ENCODE measurements at regions not wholly inside any gene's neighbourhood (a gene's known extent, or its start where the extent isn't known, plus 50 kb on each side); places are given as distances from the start of the nearest gene placed in this dataset.

DNA sequence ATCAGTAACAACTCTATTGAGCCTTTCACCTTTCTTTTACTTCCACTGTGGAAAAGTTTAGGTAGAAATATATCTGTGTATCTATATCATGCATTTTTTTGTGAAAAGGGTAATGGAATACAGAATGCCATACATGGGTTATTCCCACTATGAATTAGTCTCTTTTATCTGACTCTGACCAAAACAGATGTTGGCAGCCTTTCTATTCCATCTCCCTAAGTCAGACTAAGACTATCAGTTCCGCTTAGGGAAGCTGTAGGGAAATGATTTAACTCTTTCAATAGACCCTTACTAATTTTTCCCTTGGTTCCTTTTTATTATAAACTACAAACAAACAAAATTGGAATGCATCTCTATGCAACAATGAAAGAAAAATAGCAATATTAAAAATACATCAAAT, 92.3 kb upstream of the LEF1 start:
- no peak for DNase-seq

DNA sequence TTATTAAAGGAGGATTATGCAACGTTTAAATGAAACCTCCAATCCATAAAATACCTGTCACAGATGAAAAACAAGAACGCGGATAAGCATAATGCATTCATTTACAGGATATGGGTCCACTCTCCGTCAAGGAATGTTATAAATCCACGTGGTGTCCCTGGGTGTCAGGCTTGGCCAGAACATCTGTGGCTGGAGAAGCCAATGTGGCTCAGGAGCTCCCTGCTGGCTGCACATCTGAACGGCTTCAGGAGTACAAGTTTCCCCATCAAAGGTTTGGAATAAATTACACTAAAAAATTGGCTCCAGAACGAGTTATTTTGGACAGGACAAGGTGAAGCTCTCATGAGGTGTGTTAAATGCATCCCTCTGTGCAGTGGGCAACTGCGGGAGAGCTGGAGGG, 87.8 kb upstream of the LEF1 start:
- no peak for DNase-seq

DNA sequence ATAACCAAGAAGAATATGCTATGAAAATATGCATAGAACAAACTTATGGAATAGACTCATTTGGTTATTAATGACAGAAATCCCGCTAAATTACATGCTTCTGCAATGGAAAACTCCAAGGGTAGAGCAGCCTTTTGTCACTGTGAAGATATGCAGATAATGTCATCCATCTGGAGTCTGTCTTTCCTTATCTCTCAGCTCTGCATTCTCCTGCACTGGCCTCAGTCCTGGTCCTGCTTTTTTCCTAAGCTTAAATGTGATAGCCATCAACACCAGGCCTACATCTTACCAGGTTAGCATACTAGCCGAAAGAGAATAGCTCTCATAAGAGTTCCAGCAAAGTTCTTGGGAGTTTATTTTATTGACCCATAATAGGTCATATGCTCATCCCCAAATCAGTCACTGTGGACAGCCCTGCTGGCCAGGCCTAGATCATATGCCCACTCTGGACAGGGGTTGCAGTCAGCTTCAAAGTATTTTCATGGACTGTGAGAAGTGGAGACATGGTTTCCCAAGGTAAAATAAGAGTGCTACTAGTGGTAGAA, 86.5 kb upstream of the LEF1 start:
- DNase-seq = no peak

DNA sequence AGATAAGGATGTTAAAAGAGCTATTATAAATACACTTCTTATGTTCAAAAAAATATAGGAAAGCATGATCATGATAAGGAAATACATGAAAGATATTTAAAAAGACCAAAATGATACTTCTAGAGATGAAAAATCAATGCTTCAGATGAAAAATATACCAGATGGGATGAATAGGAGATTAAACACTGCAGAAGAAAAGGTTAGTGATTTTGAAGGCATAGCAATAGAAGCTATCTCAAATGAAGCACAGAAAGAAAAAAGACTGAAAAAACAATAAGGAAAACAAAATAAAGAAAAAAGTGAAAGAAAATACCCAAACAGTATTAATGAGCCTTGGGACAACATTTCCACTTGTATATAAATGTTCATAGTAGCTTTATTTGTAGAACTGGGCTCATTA, 80.7 kb upstream of the LEF1 start:
- DNase-seq = no peak

DNA sequence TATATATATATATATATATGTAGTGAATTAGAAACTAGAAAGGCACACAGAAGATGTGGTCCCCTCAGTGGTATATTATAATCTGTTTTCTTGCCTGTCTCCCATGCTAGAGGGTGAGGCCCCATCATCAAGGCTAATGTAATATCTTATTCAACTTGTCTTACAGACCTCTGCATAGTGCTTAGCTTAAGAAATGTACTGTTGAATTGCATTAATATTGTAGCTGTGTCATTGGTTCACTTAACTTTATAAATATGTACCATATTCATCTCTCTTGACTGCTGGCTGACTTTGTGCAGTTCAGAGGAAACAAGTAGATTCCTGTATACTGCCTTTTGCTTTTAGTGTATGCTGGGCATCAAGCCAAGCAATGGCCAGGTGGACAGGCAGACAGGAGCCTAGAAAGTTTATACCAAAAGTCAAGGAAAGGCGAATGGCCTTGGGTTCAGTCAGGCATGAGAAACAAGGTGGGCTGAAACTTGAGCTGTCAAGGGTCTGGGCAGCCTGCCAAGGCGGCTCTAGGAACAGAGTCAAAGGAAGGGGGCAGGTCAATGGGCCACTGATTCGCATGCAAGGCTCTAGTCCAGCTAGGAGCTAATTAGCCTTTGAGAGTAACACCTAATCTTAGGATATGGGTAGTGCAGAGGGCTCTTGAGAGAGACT, 78.8 kb upstream of the LEF1 start:
- peak; percentile 76 for DNase-seq

DNA sequence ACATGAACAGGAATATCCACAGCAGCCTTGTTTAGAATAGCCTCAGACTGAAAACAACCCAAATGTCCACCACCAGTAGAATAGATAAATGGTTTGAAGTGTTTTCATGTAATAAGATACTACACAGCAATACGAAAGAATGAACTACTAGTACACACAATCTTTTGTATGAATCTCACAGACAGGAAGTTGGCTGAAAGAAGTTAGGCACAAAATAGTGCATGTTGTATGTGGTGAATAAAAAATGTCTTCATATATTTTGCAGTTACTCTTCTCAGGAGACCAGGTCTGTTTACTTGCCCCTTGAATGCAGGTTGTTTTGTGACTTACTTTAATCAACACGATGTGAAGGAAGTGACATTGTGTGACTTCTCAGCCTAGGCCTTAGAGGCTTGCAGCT, 75.9 kb upstream of the LEF1 start:
- DNase-seq = no peak

DNA sequence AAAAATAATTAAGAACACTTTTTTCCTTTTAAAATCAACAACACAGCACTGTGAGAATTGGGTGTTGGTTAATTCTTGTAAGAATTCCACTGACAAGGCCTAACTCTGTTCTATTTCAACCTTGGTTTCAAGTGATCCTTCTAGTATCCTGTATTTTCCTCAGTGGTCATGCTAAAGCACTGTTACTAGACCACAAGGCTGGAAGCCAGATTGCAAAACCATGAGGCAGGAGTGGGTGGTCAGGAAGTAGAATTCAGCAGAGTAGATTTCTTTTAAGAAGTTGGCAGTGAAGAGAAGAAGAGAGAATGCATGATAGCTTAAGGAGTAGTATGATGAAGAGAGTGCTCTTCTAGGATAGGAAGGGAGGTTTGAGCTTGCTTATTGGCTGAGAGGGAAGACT, 71.6 kb upstream of the LEF1 start:
- DNase-seq = no peak

DNA sequence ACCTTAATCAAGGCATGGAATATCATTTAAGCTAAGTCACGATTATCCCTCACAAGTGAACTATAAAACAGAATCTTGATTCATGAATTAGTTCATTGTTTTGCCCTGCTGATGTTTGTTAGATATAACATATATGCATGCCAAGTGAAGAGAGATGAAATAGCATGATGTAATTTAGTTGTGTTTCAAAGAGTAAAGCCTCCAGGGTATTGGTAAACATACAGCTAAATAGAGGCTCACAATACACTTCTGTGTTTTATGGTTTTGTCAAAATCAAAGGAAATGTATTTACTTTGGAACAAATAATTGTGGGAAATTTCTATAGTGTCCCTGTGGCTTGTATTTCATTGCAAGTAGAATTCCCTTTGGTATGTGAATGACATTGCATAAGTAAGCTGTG, 69.0 kb upstream of the LEF1 start:
- no peak for DNase-seq

DNA sequence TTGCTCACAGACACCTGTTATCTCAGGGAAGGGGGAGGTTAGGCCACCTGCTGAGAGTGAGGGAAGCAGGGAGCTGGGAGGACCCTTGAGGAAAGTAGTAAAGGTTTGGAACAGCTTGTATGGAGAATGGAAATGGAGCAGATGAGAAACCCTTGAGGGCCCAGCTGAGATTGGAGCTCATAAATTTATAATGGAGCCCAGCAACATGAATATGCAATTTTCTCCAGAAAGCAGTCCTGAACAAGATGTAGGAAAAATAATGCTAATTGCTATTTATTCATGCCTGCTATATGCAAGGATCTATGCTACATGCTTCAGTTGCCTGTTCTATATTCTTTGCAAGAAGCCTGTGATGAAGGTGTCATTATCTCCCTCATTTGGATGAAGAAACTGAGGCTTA, 67.5 kb upstream of the LEF1 start:
- no peak for DNase-seq

DNA sequence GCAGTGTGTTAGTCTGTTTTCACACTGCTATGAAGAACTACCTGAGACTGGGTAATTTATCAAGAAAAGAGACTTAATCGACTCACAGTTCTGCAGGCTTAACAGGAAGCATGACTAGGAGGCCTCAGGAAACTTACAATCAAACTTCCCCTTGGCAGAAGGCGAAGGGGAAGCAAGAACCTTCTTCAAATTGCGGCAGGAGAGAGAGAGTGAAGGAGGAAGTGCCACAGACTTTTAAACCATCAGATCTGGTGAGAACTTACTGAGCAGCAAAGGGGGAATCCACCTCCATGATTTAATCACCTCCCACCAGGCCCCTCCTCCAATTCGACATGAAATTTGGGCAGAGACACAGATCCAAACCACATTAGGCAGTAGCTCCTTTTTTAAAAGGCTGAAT, 59.2 kb upstream of the LEF1 start:
- no peak for DNase-seq

DNA sequence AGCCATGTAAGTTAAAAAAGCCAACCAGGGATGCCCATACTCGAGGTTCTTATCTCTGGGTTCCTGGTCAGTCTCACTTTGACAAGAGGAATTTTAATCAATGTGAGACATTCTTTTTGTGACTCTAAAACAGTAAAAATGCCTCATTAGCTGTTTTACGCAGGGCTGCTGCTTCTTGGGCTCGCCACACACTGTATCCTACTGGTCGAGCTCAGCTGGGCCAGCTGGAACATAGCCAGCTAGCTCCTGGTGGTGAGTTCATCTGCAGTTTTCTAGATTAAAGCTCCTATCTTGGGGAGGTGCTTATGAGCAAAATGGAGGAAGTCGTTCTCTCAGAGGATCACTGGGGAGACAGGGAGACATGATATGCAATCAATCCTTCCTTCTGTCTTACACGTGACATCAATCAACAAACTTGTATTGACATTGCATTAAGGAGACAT, 55.9 kb upstream of the LEF1 start:
- peak; percentile 9 for DNase-seq

DNA sequence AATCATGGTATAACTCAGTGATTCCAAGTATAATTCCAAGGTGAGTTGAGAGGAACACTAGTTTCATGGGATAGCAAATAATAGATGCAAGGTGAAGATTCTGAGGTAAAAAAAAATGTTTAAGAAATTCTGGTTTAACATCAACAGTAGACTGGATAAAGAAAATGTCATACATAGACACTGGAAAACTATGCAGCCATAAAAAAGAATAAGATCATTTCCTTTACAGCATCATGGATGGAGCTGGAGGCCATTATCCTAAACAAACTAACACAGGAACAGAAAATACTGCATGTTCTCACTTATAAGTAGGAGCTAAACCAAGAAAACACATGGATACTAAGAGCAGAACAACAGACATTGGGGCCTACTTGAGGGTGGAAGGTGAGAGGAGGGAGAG, 54.6 kb upstream of the LEF1 start:
- no peak for DNase-seq

DNA sequence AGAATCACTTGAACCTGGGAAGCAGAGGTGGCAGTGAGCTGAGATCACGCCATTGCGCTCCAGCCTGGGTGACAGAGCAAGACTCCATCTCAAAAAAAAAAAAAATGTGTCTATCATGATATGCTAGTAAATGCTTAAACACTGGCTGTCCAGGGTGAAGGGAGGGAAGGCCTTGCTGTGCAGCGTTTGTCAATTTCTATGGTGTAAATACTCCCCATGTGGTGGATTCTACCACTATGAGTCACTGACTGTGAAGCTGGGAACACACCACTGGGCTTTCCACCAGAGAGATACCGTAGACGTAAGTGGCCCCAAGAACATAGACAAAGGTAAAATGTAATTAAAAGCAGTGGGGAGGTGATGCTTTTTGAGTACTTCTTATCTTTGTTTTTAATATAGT, 51.3 kb upstream of the LEF1 start:
- no peak for DNase-seq

Data from DMS 273 treated with DMSO at 0.1 percent for 48 hours (cell line).